ENCODE measurements at regions not wholly inside any gene's neighbourhood (a gene's known extent, or its start where the extent isn't known, plus 50 kb on each side); places are given as distances from the start of the nearest gene placed in this dataset.

DNA sequence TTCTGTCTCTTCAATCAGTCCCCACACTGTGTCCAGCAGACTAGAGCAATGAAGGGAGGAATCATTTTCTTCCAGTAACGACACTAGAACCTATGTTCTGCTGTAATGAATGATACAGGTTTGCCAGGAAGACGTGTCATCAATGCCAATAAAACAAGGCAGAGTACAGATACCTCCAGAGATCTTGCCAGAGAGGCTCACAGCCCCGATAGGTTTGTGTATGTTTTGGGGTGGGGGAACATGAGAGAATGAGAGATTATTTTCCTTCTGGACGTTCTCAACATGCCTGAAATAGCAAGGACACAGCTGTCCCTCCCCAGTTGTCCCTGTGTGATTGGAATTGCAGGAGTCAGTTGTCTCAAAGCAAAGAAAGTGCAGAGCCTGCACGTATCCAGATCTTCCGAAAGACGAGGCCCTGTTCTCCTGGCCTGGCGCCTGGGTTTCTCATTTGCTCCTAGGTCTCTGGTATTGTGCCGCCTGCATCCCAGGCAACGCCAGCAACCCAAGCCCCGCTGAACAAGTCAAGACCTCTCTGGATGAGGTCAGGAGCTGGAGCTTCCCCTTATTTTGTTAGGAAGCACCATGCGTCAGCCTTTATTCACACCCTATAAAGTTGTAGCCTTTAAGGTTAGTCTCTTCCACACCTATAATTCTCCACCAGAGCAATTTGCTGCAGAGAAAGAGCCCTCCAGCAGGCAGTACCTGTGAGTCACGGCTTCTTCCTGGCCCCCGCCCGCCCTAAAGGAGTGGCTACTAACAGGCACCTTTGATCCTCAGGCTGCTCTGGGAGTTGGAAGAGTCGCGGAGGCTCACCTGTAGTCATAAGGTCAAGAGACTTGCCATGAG lies 130.5 kb downstream of the TOMM20 start:
- intact Hi-C loops (cut with micrococcal nuclease), result loop anchor here (1.0 to 5.0 kb wide), 3 partner anchors 81 to 501 kb away; no protein-coding TSS in a partner anchor
- CTCF ChIA-PET, result interaction anchor here (1.0 to 1.3 kb wide), 4 partner anchors 14 to 499 kb away, joined by 3 to 5 read pairs (median 4); no protein-coding TSS in a partner anchor
- RAD21 ChIA-PET (ENCODE audit: low non-redundant PET in 1 of 2, low total read pairs in 2 of 2, uncharacterized antibody in 2 of 2, unreplicated experiment in 2 of 2), result interaction anchor here in 1 of 2 experiments (1.1 kb wide), 1 partner anchor 274 kb away, joined by 3 read pairs; no protein-coding TSS in a partner anchor
- peak overlapping the region; percentile 29 to 45 for H3K4me3 ChIP-seq (replicated peaks in 1 of 2; ENCODE audit: low read depth in 1 of 2, low read length in 2 of 2)
- no peaks in the 10 kb centered on the region for H3K9me3 ChIP-seq (ENCODE audit: control insufficient read depth in 1 of 2, insufficient read depth in 1 of 2, low read depth in 1 of 2, low read length in 2 of 2)
- H3K27ac ChIP-seq (ENCODE audit: low read depth, low read length), result peak overlapping the region; percentile 52
- ATAC-seq (peak; percentile 80), DNase-seq (ENCODE audit: low read depth, low spot score) (peak; percentile 80)
- no peaks in the 10 kb centered on the region for H3K9me2 ChIP-seq (ENCODE audit: insufficient read depth)
- no peaks in the 10 kb centered on the region for H3K36me3 ChIP-seq (ENCODE audit: control insufficient read depth in 1 of 2, insufficient read depth in 2 of 2, low read length in 2 of 2)
- POLR2A ChIA-PET, result interaction anchor here (1.0 to 2.7 kb wide), 5 partner anchors 12 to 387 kb away, joined by 3 to 8 read pairs (median 7); no protein-coding TSS in a partner anchor
- no TSS peak for BruUV-seq (replicated peaks)
- H3K4me1 ChIP-seq (ENCODE audit: control insufficient read depth in 1 of 2, insufficient read depth in 2 of 2, low read length in 2 of 2), result peaks cover 30 to 44% of the 10 kb centered on the region in 2 experiments
- no peaks in the 10 kb centered on the region for H3K79me2 ChIP-seq (ENCODE audit: insufficient read depth, low read length)
- H2AFZ ChIP-seq (ENCODE audit: low read depth, low read length, poor library complexity, severe bottlenecking), result no peak overlapping the region
- H3K9ac ChIP-seq (ENCODE audit: low read length), result peak overlapping the region; percentile 61
- peak overlapping the region; percentile 81 for H3K4me2 ChIP-seq (ENCODE audit: low read length)
- no peaks in the 10 kb centered on the region for H4K20me1 ChIP-seq (ENCODE audit: insufficient read depth)
- H3K27me3 ChIP-seq (ENCODE audit: insufficient read depth, low read length), result no peaks in the 10 kb centered on the region; the same call in 1 of the 2 replicates
- TF ChIP-seq YY1 (IDR thresholded peaks at IDR 0.05; ENCODE audit: extremely low read depth, insufficient replicate concordance, low read depth, low read length), result peak; percentile 31
- peak; percentile 81 for TF ChIP-seq CEBPB (IDR thresholded peaks at IDR 0.05; ENCODE audit: low read depth)
- peak; percentile 49; the same call in 1 of the 2 replicates for TF ChIP-seq EGR1 (IDR thresholded peaks at IDR 0.05; ENCODE audit: low read depth)
- TF ChIP-seq, protein P1, sequence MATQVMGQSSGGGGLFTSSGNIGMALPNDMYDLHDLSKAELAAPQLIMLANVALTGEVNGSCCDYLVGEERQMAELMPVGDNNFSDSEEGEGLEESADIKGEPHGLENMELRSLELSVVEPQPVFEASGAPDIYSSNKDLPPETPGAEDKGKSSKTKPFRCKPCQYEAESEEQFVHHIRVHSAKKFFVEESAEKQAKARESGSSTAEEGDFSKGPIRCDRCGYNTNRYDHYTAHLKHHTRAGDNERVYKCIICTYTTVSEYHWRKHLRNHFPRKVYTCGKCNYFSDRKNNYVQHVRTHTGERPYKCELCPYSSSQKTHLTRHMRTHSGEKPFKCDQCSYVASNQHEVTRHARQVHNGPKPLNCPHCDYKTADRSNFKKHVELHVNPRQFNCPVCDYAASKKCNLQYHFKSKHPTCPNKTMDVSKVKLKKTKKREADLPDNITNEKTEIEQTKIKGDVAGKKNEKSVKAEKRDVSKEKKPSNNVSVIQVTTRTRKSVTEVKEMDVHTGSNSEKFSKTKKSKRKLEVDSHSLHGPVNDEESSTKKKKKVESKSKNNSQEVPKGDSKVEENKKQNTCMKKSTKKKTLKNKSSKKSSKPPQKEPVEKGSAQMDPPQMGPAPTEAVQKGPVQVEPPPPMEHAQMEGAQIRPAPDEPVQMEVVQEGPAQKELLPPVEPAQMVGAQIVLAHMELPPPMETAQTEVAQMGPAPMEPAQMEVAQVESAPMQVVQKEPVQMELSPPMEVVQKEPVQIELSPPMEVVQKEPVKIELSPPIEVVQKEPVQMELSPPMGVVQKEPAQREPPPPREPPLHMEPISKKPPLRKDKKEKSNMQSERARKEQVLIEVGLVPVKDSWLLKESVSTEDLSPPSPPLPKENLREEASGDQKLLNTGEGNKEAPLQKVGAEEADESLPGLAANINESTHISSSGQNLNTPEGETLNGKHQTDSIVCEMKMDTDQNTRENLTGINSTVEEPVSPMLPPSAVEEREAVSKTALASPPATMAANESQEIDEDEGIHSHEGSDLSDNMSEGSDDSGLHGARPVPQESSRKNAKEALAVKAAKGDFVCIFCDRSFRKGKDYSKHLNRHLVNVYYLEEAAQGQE (IDR thresholded peaks at IDR 0.05; ENCODE audit: low read depth), result no peak
- no peak for TF ChIP-seq EZH2phosphoT487 (IDR thresholded peaks at IDR 0.05; ENCODE audit: borderline replicate concordance)
- TF ChIP-seq, protein P2, sequence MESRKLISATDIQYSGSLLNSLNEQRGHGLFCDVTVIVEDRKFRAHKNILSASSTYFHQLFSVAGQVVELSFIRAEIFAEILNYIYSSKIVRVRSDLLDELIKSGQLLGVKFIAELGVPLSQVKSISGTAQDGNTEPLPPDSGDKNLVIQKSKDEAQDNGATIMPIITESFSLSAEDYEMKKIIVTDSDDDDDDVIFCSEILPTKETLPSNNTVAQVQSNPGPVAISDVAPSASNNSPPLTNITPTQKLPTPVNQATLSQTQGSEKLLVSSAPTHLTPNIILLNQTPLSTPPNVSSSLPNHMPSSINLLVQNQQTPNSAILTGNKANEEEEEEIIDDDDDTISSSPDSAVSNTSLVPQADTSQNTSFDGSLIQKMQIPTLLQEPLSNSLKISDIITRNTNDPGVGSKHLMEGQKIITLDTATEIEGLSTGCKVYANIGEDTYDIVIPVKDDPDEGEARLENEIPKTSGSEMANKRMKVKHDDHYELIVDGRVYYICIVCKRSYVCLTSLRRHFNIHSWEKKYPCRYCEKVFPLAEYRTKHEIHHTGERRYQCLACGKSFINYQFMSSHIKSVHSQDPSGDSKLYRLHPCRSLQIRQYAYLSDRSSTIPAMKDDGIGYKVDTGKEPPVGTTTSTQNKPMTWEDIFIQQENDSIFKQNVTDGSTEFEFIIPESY (IDR thresholded peaks at IDR 0.05; ENCODE audit: extremely low read depth, insufficient replicate concordance, low read length), result peak; percentile 10
- TF ChIP-seq POLR2AphosphoS5 (IDR thresholded peaks at IDR 0.05; ENCODE audit: low read depth, low read length), result peak; percentile 74
- no peak for TF ChIP-seq ZNF274 (IDR thresholded peaks at IDR 0.05; ENCODE audit: low read depth, low read length)
- TF ChIP-seq EZH2 (IDR thresholded peaks at IDR 0.05), result no peak
- TF ChIP-seq JUND (IDR thresholded peaks at IDR 0.05), result peak; percentile 95
- TF ChIP-seq, protein P3, sequence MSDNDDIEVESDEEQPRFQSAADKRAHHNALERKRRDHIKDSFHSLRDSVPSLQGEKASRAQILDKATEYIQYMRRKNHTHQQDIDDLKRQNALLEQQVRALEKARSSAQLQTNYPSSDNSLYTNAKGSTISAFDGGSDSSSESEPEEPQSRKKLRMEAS (IDR thresholded peaks at IDR 0.05), result peak; percentile 71; the same call in 1 of the 2 replicates
- TF ChIP-seq SRF (IDR thresholded peaks at IDR 0.05; ENCODE audit: low read depth), result peak; percentile 67; the same call in 1 of the 2 replicates
- TF ChIP-seq ELF1 (IDR thresholded peaks at IDR 0.05; ENCODE audit: borderline replicate concordance, low read depth), result no peak
- peak; percentile 68 for TF ChIP-seq SIN3A (IDR thresholded peaks at IDR 0.05; ENCODE audit: low read depth)
- TF ChIP-seq TCF7L2 (IDR thresholded peaks at IDR 0.05; ENCODE audit: borderline replicate concordance, extremely low read depth, insufficient read depth, insufficient read length), result peak; percentile 98
- TF ChIP-seq, protein P4, sequence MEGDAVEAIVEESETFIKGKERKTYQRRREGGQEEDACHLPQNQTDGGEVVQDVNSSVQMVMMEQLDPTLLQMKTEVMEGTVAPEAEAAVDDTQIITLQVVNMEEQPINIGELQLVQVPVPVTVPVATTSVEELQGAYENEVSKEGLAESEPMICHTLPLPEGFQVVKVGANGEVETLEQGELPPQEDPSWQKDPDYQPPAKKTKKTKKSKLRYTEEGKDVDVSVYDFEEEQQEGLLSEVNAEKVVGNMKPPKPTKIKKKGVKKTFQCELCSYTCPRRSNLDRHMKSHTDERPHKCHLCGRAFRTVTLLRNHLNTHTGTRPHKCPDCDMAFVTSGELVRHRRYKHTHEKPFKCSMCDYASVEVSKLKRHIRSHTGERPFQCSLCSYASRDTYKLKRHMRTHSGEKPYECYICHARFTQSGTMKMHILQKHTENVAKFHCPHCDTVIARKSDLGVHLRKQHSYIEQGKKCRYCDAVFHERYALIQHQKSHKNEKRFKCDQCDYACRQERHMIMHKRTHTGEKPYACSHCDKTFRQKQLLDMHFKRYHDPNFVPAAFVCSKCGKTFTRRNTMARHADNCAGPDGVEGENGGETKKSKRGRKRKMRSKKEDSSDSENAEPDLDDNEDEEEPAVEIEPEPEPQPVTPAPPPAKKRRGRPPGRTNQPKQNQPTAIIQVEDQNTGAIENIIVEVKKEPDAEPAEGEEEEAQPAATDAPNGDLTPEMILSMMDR (IDR thresholded peaks at IDR 0.05 in 2 of 3, conservative IDR thresholded peaks at IDR 0.05 in 1 of 3; ENCODE audit: borderline replicate concordance in 1 of 3, insufficient read depth in 1 of 3, low read depth in 2 of 3, low read length in 2 of 3), result no peak
